H1 (cell line): ENCODE measurements at regions not wholly inside any gene's neighbourhood (a gene's known extent, or its start where the extent isn't known, plus 50 kb on each side); places are given as distances from the start of the nearest gene placed in this dataset.

Experiments
- CBX8 ChIP-seq: fragments of 300-800, 300-1000 bp; sonication (generic); IDR thresholded peaks from 2 replicates; pipeline ENCODE4 v1.7.1; 2016; ENCODE audit warnings: low read depth, low read length, borderline replicate concordance
- CHD2 ChIP-seq: IDR thresholded peaks from 2 replicates; pipeline ENCODE4 v1.6.1; 2012; ENCODE audit warnings: low read length, improper control_type of control experiment
- TF ChIP-seq, protein P1 (sequence below): fragments of 300-600 bp; sonication (generic); IDR thresholded peaks from 2 replicates; pipeline ENCODE4 v1.7.1; 2012; ENCODE audit warnings: low read length, moderate library complexity, mild to moderate bottlenecking, inconsistent platforms; ENCODE audit not compliant: insufficient replicate concordance
- TF ChIP-seq, protein P2 (sequence below), 3 experiments: IDR thresholded peaks; 1 replicate in 2 of 3; 2 replicates in 1 of 3; pipeline versions ENCODE4 v1.5.1 to v1.6.1; 2011; ENCODE audit warnings: low read length in 3 of 3, mild to moderate bottlenecking in 3 of 3, inconsistent platforms in 2 of 3, low read depth in 1 of 3, moderate library complexity in 1 of 3; ENCODE audit not compliant: insufficient read depth in 1 of 3; ENCODE audit errors: control extremely low read depth in 1 of 3
- TF ChIP-seq, protein P3 (sequence below): IDR thresholded peaks from 2 replicates; pipeline ENCODE4 v1.6.1; 2012; ENCODE audit warnings: inconsistent platforms

DNA sequence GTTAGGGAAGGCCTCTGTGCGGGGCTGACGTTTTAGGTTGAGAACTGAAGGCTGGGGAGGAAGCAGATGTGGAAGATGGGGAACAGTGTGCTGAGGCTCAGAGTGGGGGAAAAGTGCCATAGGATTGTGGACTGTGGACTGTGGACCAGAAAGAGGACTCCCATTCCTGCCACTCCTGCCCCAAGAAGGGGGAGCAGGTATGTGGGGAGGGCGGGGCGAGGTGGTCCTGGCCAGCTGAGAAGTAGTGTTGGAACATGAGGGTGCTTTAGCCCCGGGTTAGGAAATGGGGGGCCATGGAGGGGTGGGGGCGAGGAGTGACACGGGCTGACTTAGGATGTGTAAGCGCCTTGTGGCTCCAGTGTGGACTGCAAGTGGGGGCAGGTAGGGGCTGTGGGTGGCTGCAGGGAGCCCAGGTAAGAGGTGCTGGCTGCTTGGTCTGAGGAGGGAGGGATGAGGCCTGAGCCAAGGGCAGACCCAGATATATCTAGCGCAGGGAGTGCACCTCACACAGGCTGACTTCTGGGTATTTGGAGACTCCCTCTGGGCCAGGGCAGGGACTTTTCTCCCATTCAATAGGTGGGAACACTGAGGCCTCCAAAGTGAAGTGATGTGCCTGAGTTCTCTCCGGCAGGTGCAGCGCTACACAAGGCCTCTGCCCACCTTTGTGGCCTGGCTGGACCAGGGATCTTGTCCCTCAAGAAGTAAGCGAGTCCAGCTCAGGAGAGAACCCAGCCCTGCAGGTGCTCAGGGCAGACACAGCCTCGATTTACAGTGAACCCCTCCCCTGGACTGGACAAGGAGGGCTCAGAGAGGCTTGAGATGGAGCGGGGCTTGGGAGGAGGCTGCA is 76.6 kb upstream of the TOX2 start (continued):
- TF ChIP-seq, protein P1, sequence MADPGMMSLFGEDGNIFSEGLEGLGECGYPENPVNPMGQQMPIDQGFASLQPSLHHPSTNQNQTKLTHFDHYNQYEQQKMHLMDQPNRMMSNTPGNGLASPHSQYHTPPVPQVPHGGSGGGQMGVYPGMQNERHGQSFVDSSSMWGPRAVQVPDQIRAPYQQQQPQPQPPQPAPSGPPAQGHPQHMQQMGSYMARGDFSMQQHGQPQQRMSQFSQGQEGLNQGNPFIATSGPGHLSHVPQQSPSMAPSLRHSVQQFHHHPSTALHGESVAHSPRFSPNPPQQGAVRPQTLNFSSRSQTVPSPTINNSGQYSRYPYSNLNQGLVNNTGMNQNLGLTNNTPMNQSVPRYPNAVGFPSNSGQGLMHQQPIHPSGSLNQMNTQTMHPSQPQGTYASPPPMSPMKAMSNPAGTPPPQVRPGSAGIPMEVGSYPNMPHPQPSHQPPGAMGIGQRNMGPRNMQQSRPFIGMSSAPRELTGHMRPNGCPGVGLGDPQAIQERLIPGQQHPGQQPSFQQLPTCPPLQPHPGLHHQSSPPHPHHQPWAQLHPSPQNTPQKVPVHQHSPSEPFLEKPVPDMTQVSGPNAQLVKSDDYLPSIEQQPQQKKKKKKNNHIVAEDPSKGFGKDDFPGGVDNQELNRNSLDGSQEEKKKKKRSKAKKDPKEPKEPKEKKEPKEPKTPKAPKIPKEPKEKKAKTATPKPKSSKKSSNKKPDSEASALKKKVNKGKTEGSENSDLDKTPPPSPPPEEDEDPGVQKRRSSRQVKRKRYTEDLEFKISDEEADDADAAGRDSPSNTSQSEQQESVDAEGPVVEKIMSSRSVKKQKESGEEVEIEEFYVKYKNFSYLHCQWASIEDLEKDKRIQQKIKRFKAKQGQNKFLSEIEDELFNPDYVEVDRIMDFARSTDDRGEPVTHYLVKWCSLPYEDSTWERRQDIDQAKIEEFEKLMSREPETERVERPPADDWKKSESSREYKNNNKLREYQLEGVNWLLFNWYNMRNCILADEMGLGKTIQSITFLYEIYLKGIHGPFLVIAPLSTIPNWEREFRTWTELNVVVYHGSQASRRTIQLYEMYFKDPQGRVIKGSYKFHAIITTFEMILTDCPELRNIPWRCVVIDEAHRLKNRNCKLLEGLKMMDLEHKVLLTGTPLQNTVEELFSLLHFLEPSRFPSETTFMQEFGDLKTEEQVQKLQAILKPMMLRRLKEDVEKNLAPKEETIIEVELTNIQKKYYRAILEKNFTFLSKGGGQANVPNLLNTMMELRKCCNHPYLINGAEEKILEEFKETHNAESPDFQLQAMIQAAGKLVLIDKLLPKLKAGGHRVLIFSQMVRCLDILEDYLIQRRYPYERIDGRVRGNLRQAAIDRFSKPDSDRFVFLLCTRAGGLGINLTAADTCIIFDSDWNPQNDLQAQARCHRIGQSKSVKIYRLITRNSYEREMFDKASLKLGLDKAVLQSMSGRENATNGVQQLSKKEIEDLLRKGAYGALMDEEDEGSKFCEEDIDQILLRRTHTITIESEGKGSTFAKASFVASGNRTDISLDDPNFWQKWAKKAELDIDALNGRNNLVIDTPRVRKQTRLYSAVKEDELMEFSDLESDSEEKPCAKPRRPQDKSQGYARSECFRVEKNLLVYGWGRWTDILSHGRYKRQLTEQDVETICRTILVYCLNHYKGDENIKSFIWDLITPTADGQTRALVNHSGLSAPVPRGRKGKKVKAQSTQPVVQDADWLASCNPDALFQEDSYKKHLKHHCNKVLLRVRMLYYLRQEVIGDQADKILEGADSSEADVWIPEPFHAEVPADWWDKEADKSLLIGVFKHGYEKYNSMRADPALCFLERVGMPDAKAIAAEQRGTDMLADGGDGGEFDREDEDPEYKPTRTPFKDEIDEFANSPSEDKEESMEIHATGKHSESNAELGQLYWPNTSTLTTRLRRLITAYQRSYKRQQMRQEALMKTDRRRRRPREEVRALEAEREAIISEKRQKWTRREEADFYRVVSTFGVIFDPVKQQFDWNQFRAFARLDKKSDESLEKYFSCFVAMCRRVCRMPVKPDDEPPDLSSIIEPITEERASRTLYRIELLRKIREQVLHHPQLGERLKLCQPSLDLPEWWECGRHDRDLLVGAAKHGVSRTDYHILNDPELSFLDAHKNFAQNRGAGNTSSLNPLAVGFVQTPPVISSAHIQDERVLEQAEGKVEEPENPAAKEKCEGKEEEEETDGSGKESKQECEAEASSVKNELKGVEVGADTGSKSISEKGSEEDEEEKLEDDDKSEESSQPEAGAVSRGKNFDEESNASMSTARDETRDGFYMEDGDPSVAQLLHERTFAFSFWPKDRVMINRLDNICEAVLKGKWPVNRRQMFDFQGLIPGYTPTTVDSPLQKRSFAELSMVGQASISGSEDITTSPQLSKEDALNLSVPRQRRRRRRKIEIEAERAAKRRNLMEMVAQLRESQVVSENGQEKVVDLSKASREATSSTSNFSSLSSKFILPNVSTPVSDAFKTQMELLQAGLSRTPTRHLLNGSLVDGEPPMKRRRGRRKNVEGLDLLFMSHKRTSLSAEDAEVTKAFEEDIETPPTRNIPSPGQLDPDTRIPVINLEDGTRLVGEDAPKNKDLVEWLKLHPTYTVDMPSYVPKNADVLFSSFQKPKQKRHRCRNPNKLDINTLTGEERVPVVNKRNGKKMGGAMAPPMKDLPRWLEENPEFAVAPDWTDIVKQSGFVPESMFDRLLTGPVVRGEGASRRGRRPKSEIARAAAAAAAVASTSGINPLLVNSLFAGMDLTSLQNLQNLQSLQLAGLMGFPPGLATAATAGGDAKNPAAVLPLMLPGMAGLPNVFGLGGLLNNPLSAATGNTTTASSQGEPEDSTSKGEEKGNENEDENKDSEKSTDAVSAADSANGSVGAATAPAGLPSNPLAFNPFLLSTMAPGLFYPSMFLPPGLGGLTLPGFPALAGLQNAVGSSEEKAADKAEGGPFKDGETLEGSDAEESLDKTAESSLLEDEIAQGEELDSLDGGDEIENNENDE, result no peak
- TF ChIP-seq, protein P2, sequence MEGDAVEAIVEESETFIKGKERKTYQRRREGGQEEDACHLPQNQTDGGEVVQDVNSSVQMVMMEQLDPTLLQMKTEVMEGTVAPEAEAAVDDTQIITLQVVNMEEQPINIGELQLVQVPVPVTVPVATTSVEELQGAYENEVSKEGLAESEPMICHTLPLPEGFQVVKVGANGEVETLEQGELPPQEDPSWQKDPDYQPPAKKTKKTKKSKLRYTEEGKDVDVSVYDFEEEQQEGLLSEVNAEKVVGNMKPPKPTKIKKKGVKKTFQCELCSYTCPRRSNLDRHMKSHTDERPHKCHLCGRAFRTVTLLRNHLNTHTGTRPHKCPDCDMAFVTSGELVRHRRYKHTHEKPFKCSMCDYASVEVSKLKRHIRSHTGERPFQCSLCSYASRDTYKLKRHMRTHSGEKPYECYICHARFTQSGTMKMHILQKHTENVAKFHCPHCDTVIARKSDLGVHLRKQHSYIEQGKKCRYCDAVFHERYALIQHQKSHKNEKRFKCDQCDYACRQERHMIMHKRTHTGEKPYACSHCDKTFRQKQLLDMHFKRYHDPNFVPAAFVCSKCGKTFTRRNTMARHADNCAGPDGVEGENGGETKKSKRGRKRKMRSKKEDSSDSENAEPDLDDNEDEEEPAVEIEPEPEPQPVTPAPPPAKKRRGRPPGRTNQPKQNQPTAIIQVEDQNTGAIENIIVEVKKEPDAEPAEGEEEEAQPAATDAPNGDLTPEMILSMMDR (IDR thresholded peaks at IDR 0.05; ENCODE audit: control extremely low read depth in 1 of 3, insufficient read depth in 1 of 3, low read depth in 1 of 3, low read length in 3 of 3), result no peak
- TF ChIP-seq, protein P3, sequence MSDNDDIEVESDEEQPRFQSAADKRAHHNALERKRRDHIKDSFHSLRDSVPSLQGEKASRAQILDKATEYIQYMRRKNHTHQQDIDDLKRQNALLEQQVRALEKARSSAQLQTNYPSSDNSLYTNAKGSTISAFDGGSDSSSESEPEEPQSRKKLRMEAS, result no peak
- TF ChIP-seq CBX8 (no peak), CHD2 (no peak)
- TF ChIP-seq, all 59 proteins: peak for 0
